HG02973 (cell line): ENCODE measurements at regions not wholly inside any gene's neighbourhood (a gene's known extent, or its start where the extent isn't known, plus 50 kb on each side); places are given as distances from the start of the nearest gene placed in this dataset.

Experiments
- ATAC-seq: cut with Tn5 transposase; IDR thresholded peaks from one replicate; pipeline ENCODE4 v1.9.1; 2021; ENCODE audit warnings: moderate library complexity; ENCODE audit not compliant: unreplicated experiment

DNA sequence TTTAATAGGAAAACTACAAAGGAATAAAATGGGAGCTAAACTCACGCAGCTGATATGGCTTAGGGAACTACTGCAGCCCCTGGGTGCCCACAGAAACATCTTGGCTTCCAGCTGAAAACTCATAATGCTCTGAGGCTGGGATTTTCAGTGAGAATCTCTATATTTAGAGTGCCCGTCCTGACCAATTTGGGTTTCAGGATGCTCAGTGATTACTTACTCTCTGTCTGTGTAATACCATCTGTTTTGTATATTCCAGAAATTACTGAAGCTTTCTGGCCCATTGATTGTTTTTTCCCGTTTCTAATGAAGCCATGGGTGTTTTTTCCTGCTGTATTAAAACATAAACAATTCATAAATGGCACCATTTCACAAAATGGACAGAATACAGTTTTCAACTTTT lies 50.6 kb upstream of the ZNF385D start:
- ATAC-seq: no peak

DNA sequence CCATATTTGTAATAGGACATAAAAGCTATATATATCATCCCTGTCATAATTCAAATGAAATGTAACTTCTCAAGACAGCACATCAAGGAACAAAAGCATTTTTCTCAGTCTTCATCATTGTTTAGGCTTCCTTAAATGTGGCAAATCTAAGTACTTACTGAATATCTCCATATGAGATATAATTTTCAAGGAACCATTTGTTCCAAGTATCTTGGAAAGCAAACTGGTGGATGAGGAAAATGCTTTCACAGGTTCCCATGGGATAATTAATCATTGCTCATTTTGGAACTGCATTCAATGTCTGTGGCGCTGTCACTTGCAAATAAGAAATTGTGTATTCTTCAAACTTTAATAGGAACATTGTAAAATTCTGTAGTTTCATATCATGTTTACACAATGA lies 52.6 kb upstream of the ZNF385D start:
- ATAC-seq: no peak

DNA sequence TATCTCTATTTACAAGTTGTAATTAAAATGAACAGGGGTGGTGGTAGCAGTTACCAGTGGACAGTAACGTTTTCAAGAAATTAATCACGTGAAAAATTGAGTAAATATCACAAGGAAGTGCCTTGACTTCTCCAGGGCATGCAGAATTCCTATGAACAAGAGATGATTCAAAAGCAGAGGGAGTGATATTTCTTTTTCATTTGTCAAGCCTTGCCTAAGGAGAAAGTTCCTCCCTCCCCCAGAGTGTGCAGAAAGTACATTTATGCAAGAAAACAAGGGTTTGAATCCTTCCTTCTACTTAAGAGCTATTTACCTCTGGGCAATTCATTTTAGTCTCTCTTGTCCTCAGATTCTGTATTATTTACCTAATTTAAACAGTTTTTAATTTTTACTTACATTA lies 53.3 kb upstream of the ZNF385D start:
- ATAC-seq: no peak

DNA sequence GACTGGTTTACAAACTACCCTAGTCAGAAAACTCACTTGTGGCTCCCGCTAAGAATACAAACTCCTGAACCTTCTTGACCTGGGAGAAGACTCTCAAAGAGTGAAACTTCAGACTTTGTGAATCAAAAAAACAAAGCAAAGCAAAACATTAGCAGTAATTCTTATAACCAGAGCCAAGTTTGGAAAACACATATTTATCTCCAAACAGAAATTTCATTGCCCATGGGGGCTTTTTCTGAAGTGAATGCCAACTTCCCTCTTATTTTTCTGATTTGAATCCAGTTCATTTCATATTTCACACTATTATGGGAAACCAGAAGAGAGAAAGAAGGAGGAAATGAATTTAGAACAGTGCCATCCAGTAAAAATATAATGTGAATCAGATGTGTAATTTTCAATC lies 55.7 kb upstream of the ZNF385D start:
- ATAC-seq: no peak

DNA sequence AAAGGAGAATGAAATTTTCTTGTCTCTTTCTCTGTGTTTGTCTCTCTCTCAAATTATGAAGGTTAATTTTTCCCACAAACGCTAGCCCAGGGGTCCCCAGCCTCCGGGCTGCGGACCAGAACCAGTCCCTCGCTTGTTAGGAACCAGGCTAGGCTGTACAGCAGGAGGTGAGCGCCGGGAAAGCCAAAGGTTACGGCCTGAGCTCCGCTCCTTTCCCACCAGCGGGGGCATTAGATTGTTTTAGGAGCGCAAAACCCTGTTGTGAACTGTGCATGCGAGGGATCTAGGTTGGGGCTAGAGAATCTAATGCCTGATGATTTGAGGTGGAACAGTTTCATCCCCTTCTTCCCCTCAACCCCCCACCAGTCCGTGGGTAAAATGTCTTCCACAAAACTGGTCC lies 74.7 kb upstream of the ZNF385D start:
- ATAC-seq: no peak

GRCh38 chr3:21826416-21826815 lies 75.4 kb upstream of the ZNF385D start:
- ATAC-seq: no peak

GRCh38 chr3:21830541-21830940 lies 79.5 kb upstream of the ZNF385D start:
- ATAC-seq: no peak

- ATAC-seq: no peak
Measured at GRCh38 chr3:21835264-21835663, 84.3 kb upstream of the ZNF385D start.

DNA sequence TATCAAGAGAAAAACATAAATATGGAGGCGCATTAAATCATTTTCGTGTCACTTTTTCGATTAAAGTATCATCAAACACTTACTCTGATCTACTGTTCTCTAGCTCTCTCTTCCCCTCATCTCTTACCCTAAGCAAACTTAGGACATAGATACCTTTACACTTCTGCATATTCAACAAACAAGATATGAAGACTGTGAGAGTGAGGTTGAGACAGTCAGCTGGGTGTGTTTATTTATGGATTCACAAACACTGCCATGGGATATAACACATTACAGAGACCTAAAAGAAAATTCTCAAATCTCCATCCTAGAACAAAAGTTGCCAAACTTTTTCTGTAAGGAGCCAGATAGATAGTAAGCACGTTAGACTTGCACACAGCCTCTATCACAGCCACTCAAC lies 85.2 kb upstream of the ZNF385D start:
- ATAC-seq: no peak

DNA sequence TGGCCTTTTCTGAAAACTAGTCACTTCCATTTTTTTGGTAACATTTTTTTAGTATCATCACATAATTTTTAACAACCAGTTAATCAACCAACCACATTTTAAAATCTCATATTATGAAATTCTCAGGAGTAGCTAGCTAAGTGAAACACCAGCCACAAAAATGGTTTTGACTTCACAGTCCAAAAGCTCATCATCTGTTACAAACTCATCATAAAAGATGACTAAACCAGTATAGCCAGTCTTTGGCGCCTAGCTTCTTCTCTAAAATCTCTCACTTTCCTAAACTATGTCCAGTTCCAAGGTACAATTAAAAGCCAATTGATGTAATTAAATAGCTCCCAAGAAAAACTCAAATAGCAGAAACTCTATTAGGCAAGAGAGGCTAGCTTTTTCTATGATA lies 88.2 kb upstream of the ZNF385D start:
- ATAC-seq: no peak

- ATAC-seq: no peak
Measured at GRCh38 chr3:21839592-21839991, 88.6 kb upstream of the ZNF385D start.

DNA sequence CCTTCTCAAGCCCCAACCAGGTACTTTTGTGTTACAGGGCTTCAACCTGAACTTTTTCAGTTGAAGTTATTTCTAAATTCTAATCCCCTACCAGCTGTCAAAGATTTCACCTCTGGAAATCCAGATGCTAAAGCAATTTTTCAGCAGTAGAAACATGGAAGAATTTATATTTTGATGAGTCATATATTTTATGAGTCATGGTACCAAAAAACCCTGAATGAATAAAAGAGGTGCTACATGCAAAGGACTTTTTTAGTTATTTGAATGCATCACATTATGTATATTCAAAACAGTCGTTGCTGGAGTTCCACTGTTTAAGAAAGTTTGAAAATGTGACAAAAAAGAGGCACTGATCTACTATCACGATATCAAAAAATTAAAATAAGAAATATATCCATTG lies 96.0 kb upstream of the ZNF385D start:
- no peak for ATAC-seq

DNA sequence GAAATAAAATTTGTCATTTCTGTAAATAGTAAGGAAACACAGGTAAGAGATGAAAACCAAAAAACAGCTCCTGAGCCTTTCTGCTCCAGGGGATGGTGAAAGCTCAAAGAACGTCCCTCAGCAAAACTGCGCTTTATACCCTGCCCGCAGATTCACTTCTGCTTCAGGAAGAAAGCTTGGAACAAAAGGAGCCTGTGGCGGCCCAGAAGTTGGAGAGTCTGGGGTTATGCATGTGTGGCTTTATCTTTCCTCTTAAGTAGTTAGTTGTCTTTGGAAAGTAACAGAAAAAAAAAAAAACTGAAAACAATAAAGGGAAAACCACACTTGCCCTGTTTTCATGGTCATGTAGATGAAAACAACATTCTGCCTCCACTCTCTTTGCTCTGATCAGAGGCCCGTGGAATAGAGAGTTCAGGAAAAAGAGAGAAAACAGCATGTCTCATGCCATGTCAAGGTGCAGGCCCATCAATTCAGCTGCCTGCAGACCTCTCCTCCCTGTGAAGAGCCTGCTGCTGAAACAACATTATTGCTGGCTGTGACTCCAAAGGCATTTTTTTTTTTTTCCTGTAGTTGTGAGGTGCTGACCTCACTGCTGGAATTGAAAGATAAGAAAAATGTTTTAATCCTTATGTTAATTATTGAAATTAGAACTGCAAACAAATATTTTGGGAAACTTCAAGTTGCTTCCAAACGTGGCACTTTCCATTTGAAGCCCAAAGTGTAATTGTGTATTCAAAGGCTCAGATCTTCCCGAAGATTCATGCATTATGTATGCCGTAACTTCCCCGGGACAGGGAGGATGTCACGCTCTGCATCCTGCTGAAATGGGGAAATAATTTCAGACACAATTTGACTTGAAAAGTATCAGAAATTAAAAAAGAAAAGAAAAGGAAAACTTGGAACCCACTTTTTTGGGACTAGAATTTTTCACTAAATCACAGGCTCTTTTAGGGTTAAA lies 108.4 kb upstream of the ZNF385D start:
- ATAC-seq: no peak

- ATAC-seq: no peak
Measured at GRCh38 chr3:21860082-21860475, 109.1 kb upstream of the ZNF385D start.

DNA sequence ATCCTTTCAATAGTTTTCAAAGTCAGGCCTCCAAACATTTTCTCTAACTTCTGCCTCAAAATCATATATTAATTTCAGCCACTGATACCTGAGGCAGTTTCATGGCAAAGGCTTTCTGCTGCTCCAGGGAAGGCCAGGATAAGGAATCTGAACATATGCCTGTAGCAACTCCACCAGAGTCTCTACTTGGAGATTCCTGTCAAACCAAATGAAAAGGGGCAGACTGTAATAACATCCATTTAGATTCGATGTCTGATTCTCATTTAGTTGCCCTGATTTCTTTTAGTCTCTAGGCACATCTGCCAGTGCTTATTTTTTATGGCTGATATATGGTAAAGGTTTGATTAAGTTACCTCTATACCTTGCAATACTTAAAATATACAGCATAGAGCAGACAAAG lies 109.6 kb upstream of the ZNF385D start:
- ATAC-seq: no peak

- no peak for ATAC-seq
Measured at GRCh38 chr3:21876782-21877181, 125.8 kb upstream of the ZNF385D start.

DNA sequence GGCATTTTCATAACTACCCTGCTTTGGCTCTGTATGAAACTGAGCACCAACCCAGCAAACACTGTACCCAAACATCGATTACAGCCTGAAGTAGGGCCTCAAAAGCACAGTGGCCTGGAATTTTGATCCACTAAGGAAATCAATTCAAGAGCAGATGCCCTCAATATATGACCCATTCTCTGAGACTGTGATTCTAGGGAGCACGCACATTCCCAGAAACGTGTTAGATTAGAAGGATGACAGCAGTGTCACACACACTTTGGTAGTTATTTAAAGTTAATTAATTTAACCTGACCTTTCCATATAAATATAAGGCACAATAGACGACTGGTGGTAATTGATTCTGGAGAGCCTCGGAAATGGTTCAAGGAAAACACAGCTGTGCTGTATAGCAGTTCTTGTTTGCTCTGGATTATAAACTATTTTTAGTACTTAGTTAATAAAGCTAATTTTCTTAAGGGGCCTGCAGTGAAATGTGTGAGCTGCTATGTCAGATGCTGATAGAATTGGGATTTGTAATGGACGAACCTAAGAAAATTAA lies 126.3 kb upstream of the ZNF385D start:
- ATAC-seq: no peak

DNA sequence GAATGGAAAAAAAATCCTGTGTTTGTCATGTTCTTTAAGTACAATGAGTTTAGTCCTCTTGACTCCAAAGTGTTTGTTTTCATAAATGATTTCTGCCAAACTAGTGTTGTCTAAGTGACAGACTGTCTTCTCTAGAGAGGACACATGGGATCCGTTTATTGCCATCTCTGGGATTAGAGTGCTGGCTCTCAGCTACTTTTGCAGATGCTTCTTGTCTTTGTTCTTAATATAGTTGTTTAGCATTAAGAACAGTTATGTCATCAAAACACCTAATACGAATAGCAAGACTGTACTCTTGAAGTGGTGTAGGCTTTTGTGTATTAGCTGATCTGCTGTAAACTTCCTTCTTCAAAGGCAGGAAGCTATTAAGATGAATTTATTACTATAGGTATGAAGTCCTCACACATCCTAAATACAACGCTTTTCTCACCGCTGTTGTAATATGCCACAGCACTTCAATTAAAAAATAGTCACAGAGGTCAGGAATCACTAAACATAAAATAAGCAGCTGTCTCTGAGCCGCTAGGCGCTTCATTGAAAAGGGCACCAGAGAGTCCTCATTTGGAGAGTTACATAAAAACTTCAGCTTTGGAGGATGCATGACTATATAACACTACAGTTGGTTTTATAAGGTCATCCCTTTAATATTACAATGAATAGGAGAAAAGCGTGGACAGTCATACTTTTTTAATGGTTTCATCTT lies 128.3 kb upstream of the ZNF385D start:
- ATAC-seq: no peak

- ATAC-seq: no peak
Measured at GRCh38 chr3:21888656-21889055, 137.6 kb upstream of the ZNF385D start.

- no peak for ATAC-seq
Measured at GRCh38 chr3:21889166-21889565, 138.2 kb upstream of the ZNF385D start.

- ATAC-seq: no peak
Measured at GRCh38 chr3:21892104-21892503, 141.1 kb upstream of the ZNF385D start.

DNA sequence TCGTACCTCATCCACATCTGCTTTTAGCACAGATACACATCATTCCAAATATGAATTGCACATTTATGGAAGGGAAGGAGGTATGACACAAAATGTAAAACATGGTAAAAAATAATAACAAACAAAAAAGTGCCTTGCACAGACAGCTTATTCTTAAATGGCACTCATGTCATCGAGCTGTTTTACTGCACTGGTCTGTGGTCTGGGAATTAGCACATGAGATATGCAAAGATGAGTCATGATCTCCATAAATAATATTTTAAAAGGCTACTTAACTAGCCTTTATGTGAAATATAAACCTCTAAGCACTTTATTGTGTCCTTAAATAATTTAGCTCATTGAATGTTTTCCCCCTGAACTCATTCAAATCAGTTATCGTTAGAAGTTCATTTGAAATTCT lies 142.2 kb upstream of the ZNF385D start:
- ATAC-seq: no peak
